Hematopoietic multipotent progenitor cell treated with erythropoietin and hydrocortisone succinate and interleukin-3 and kit ligand, for 4 days (in vitro differentiated cells): ENCODE measurements at regions not wholly inside any gene's neighbourhood (a gene's known extent, or its start where the extent isn't known, plus 50 kb on each side); places are given as distances from the start of the nearest gene placed in this dataset.
A peak's percentile ranks its signal among the peaks of the same experiment; 100 is the strongest.

Experiments
- DNase-seq: peaks from one replicate; pipeline ENCODE4 v3.0.0-alpha.2; 2015

GRCh38 chr13:106349080-106349931, 186.2 kb downstream of the EFNB2 start:
- peak; percentile 4 for DNase-seq

- DNase-seq: no peak
Observed at GRCh38 chr13:106348075-106348840, 187.2 kb downstream of the EFNB2 start.

GRCh38 chr13:106344342-106344741, 191.1 kb downstream of the EFNB2 start:
- DNase-seq: no peak

- DNase-seq: no peak
Observed at GRCh38 chr13:106343836-106344235, 191.6 kb downstream of the EFNB2 start.

GRCh38 chr13:106340249-106340648, 195.2 kb downstream of the EFNB2 start:
- DNase-seq: no peak

- no peak for DNase-seq
Observed at GRCh38 chr13:106337096-106337850, 198.2 kb downstream of the EFNB2 start.

- DNase-seq: no peak
Observed at GRCh38 chr13:106336668-106337067, 198.8 kb downstream of the EFNB2 start.

GRCh38 chr13:106332621-106333020, 202.8 kb downstream of the EFNB2 start:
- DNase-seq: no peak

- no peak for DNase-seq
Observed at GRCh38 chr13:106331116-106331515, 204.3 kb downstream of the EFNB2 start.

- no peak for DNase-seq
Observed at GRCh38 chr13:106329941-106330340, 205.5 kb downstream of the EFNB2 start.

- DNase-seq: no peak
Observed at GRCh38 chr13:106326751-106327150, 208.7 kb downstream of the EFNB2 start.

- DNase-seq: no peak
Observed at GRCh38 chr13:106324444-106324843, 211.0 kb downstream of the EFNB2 start.

GRCh38 chr13:106322628-106323027, 212.8 kb downstream of the EFNB2 start:
- no peak for DNase-seq

GRCh38 chr13:106318941-106319411, 216.5 kb downstream of the EFNB2 start:
- peak; percentile 12 for DNase-seq

- no peak for DNase-seq
Observed at GRCh38 chr13:106314417-106314816, 221.0 kb downstream of the EFNB2 start.

GRCh38 chr13:106311004-106311403, 224.5 kb downstream of the EFNB2 start:
- no peak for DNase-seq

- no peak for DNase-seq
Observed at GRCh38 chr13:106310291-106310865, 225.1 kb downstream of the EFNB2 start.

- DNase-seq: no peak
Observed at GRCh38 chr13:106306748-106307277, 228.6 kb downstream of the EFNB2 start.

GRCh38 chr13:106302843-106303242, 232.6 kb downstream of the EFNB2 start:
- no peak for DNase-seq

GRCh38 chr13:106302011-106302410, 233.5 kb downstream of the EFNB2 start:
- DNase-seq: no peak

GRCh38 chr13:106299621-106300020, 235.8 kb downstream of the EFNB2 start:
- DNase-seq: peak; percentile 4

GRCh38 chr13:106297283-106297682, 238.2 kb downstream of the EFNB2 start:
- DNase-seq: no peak

GRCh38 chr13:106296723-106297122, 238.7 kb downstream of the EFNB2 start:
- no peak for DNase-seq
